ENCODE measurements at regions not wholly inside any gene's neighbourhood (a gene's known extent, or its start where the extent isn't known, plus 50 kb on each side); places are given as distances from the start of the nearest gene placed in this dataset.

- Histone ChIP-seq H3K27ac (no peak overlapping the region), H3K9me3 (no peaks in the 10 kb centered on the region), H3K4me1 (no peaks in the 10 kb centered on the region), H3K4me3 (no peak overlapping the region), H3K27me3 (no peaks in the 10 kb centered on the region), H3K36me3 (no peaks in the 10 kb centered on the region)
- no peak for DNase-seq (ENCODE audit: extremely low spot score in 2 of 2)
- TF ChIP-seq POLR2AphosphoS5 (IDR thresholded peaks at IDR 0.05; ENCODE audit: insufficient read depth in 1 of 2, low read depth in 1 of 2) = no peak
- no peak for TF ChIP-seq CTCF (IDR thresholded peaks at IDR 0.05)
- no peak for TF ChIP-seq POLR2A (IDR thresholded peaks at IDR 0.05)
- intact Hi-C loops (cut with DNase I) = no loop called here
These were observed 91.4 kb upstream of the NAMPT start for GRCh38 chr7:106376026-106376799.

- intact Hi-C loops (cut with DNase I) = no loop called here
- no peaks in the 10 kb centered on the region for H3K4me1 ChIP-seq
- no peak overlapping the region for H3K4me3 ChIP-seq
- DNase-seq (ENCODE audit: extremely low spot score in 2 of 2) = no peak
- TF ChIP-seq CTCF (IDR thresholded peaks at IDR 0.05) (no peak), POLR2A (IDR thresholded peaks at IDR 0.05) (no peak), POLR2AphosphoS5 (IDR thresholded peaks at IDR 0.05; ENCODE audit: insufficient read depth in 1 of 2, low read depth in 1 of 2) (no peak)
- H3K9me3 ChIP-seq = no peaks in the 10 kb centered on the region
- H3K36me3 ChIP-seq = no peaks in the 10 kb centered on the region
- no peaks in the 10 kb centered on the region for H3K27me3 ChIP-seq
- H3K27ac ChIP-seq = no peak overlapping the region
These were observed 90.7 kb upstream of the NAMPT start for GRCh38 chr7:106375499-106375898.

GRCh38 chr7:106374437-106374836 lies 89.7 kb upstream of the NAMPT start:
- no peak overlapping the region for H3K4me3 ChIP-seq
- intact Hi-C loops (cut with DNase I) = no loop called here
- H3K27me3 ChIP-seq = no peaks in the 10 kb centered on the region
- no peaks in the 10 kb centered on the region for H3K36me3 ChIP-seq
- H3K27ac ChIP-seq = no peak overlapping the region
- DNase-seq (ENCODE audit: extremely low spot score in 2 of 2) = no peak
- H3K4me1 ChIP-seq = no peaks in the 10 kb centered on the region
- TF ChIP-seq POLR2A (IDR thresholded peaks at IDR 0.05) (no peak), POLR2AphosphoS5 (IDR thresholded peaks at IDR 0.05; ENCODE audit: insufficient read depth in 1 of 2, low read depth in 1 of 2) (no peak), CTCF (IDR thresholded peaks at IDR 0.05) (no peak)
- no peaks in the 10 kb centered on the region for H3K9me3 ChIP-seq

- Histone ChIP-seq H3K9me3 (no peaks in the 10 kb centered on the region), H3K4me3 (no peak overlapping the region), H3K36me3 (no peaks in the 10 kb centered on the region), H3K4me1 (no peaks in the 10 kb centered on the region), H3K27ac (no peak overlapping the region), H3K27me3 (no peaks in the 10 kb centered on the region)
- no peak for TF ChIP-seq CTCF (IDR thresholded peaks at IDR 0.05)
- TF ChIP-seq POLR2A (IDR thresholded peaks at IDR 0.05) = no peak
- no peak for TF ChIP-seq POLR2AphosphoS5 (IDR thresholded peaks at IDR 0.05; ENCODE audit: insufficient read depth in 1 of 2, low read depth in 1 of 2)
- intact Hi-C loops (cut with DNase I) = no loop called here
- DNase-seq (ENCODE audit: extremely low spot score in 2 of 2) = no peak
These were observed 88.0 kb upstream of the NAMPT start for GRCh38 chr7:106372595-106373318.

GRCh38 chr7:106372126-106372525 lies 87.3 kb upstream of the NAMPT start:
- no peak for TF ChIP-seq POLR2AphosphoS5 (IDR thresholded peaks at IDR 0.05; ENCODE audit: insufficient read depth in 1 of 2, low read depth in 1 of 2)
- no peak for TF ChIP-seq CTCF (IDR thresholded peaks at IDR 0.05)
- TF ChIP-seq POLR2A (IDR thresholded peaks at IDR 0.05) = no peak
- intact Hi-C loops (cut with DNase I) = no loop called here
- H3K4me3 ChIP-seq = no peak overlapping the region
- H3K4me1 ChIP-seq = no peaks in the 10 kb centered on the region
- no peaks in the 10 kb centered on the region for H3K27me3 ChIP-seq
- no peak for DNase-seq (ENCODE audit: extremely low spot score in 2 of 2)
- no peaks in the 10 kb centered on the region for H3K36me3 ChIP-seq
- no peaks in the 10 kb centered on the region for H3K9me3 ChIP-seq
- H3K27ac ChIP-seq = no peak overlapping the region
